Activated T-helper 9 cell treated with anti-CD3 and anti-CD28 coated beads, Interleukin-2, amount 50 U/mL, for 16 hours (primary cell): ENCODE measurements at regions not wholly inside any gene's neighbourhood (a gene's known extent, or its start where the extent isn't known, plus 50 kb on each side); places are given as distances from the start of the nearest gene placed in this dataset.
"Not testable (repeated sequence)": the region's sequence is repeated elsewhere in the genome, so short reads cannot be mapped to it uniquely, and the experiment has no call there.

ENCODE experiments used
- DNase-seq: peaks from one replicate; pipeline ENCODE4 v3.0.0-alpha.2; 2020; ENCODE audit warnings: low read depth

DNA sequence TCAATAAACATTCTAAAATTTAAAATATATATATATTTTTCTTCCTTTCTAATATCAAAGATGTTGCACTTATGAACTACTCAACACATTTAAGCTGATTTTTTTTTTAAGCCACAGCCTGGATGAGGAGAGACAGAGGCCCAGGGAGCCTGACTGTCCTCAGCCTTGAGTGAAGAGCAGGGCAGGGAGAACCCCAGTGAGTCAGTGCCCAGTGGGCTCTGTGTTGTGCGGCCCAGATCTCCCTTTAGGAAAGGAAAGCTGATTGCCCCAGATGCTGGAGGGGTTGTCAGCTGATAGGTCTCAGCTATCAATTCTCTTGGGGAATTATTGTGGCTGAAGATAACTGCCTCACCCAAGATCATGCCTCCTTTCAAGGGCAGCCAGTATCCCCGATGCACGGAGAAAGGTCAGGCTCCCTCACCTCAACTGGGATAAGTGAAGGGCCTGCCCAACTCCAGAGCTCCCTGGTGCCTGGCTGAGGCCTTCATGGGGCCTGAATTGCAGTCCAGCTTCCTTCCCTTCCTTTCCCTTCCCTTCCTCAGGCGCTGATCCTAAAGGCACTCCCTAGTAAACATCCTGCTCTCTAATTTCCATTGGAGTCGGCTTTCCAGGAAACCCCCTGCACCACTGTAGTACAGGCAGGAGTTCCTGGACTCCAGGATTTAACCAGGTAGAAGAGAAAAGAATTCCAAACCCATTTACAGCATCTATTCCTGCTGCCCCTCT, 106.9 kb upstream of the ATL2 start:
- DNase-seq: no peak

DNA sequence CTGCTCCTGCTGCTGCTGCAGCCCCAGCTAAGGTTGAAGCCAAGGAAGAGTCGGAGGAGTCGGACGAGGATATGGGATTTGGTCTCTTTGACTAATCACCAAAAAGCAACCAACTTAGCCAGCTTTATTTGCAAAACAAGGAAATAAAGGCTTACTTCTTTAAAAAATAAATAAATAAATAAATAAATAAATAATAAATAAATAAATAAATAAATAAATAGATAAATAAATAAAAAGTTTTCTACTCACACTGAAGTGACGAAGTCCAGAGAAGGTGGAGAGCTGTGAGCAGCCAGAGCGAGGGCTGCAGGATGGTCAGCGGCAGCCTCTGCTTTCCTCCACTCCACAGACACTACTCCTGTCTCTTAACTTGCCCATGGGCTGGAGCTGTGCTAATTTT, 105.6 kb upstream of the ATL2 start:
- DNase-seq: not testable (repeated sequence)

DNA sequence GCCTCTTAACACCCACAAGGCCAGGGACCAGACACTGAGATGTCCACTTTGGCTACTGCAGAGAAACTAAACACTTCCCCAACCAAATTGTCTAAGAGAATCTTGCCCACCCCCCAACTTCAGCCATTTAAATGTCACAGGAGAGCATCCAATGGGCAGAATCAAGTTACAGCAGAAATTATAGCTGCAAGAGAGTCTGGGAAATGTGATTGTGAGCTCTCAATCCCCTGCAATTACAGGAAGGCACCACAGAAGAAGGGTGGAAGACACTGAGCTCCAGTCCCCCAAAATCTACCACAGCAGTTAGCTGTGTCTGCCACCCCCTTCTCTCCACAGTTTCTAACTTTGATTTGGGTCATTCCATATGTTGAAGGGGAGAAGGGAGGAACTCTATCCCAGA, 103.5 kb upstream of the ATL2 start:
- DNase-seq: no peak

DNA sequence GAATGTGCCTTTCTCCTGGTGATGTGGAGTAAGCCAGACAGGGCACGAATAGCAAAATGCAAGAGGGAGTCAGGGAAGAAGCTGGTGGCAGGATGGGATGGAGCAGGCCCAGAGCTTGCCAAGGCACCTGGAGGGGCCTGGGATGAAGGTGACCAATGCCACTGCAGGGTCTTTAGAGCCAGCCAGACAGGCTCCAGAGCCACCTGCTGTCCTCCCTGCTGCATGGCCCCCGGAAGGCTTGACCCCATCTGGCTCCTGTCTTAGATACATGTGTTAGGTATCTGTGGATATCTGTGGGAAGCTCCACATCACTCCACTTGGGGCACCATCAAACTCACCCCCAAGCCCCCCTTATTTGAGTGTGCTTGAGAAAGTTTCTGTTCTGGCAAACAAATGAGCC, 99.9 kb upstream of the ATL2 start:
- DNase-seq: no peak

DNA sequence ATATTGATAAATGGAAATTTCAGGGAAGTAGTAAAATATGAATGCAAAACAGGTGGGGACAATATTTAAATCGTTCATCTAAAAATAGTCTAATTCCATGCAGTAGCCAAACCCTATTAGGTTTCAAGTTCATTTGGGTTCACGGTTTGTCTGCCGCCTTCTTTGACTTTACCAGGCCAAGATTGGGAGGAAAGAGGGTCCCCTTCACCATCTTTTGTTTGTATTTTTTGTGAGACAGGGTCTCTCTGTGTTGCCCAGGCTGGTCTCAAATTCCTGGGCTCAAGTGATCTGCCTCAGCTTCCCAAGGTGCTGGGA, 98.5 kb upstream of the ATL2 start:
- DNase-seq: no peak

DNA sequence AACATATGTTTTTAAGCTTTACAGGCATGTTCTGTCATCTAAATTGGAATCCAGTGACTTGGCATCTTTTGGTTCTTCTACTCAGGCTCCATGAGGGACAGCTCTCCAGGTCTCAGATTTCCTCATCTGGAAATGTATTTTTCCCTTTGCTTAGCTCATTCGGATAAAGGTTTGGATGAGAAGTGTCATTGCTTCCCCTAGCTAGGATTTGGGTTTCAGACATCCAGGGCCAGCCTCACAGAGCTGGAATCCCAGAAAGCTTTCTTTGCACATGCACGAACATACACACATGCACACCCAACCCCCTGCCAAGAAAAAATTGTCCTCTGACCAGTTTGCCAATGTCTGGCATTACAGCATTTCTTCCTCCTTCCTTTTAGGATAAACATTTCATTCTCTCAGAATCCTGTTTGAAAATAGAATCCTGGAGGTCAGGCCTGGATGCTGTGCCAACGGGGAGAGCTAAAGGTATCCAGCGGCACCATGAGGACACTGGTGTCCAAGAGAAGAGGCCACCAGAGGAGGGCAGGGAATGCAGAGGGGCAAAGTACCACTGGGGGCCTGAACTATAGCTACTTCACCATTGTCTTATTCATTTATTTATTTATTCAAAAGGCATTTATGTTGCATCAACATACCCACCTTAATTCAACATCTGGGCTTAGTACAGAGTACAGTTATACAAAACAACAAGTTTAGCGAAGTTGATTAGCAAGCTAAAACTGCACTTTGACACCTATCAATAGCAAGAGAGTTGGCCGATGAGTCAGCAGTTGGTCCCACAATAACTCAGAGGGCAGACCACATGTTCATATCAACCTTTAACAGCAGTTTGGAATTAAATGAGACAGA, 97.9 kb upstream of the ATL2 start:
- no peak for DNase-seq

DNA sequence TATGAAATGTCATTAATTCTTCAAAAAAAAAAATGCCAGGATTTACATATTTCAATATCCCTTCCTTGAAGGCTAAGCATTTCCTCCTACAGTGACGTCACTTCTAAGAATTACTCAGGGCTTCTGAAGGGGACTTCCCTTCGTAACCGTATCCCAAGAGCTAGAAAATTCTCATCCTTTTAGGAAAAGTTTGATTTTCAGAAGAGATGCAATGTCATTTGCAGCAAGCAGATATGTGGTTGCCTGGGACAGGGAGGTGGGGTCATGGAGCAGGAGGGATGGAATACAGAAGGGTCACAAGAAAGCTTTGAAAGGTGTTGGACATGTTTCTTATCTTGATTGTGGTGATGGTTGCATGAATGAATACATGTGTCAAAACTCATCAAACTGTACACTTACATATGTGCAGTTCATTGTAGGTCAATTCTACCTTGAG, 97.0 kb upstream of the ATL2 start:
- DNase-seq: no peak

DNA sequence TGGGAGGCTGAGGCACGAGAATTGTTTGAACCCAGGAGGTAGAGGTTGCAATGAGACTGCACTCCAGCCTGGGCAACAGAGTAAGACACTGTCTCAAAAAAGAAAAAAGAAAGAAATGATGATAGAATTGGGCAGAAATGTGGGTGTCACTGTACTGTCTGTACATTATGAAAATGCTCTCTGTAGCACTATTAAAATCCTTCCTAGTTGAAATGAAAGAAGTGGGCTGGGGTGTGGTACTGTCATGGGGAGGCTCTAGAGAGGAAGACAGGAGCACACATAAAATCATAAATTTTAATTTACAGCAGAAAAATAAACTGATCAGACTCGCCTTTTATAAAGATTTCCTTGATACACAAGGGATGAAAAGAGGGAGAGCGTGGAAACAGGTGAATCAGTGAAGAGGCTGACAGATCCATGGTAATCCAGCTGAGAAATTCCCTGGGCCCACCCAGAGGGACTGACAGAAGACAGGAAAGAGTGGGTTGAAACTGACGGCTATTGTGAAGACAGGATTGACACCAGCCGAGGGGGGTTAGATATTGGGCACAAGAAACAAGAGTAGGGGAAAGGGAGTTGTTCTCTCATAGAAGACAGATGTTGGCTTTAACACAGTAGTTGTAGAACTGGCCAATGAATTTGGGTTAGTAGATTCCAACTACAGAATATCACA, 96.4 kb upstream of the ATL2 start:
- no peak for DNase-seq

DNA sequence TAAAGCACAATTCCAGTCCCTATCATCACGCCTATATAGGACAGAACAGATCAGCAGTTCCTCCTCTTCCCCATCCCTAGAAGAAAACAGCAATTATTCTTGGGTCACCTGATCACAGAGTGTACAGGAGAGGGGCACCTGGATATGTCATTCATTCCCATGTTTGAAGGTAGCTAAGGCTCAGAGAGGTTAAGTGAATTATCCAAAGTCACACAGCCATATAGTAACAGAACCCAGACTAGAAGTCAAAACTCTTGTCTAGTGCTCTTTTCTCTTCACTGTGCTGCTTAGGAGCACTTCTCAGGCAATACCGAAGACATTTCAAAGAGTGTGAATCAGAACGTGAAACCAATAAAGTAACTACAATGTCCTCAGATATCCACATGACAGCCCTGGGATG, 93.0 kb upstream of the ATL2 start:
- no peak for DNase-seq

DNA sequence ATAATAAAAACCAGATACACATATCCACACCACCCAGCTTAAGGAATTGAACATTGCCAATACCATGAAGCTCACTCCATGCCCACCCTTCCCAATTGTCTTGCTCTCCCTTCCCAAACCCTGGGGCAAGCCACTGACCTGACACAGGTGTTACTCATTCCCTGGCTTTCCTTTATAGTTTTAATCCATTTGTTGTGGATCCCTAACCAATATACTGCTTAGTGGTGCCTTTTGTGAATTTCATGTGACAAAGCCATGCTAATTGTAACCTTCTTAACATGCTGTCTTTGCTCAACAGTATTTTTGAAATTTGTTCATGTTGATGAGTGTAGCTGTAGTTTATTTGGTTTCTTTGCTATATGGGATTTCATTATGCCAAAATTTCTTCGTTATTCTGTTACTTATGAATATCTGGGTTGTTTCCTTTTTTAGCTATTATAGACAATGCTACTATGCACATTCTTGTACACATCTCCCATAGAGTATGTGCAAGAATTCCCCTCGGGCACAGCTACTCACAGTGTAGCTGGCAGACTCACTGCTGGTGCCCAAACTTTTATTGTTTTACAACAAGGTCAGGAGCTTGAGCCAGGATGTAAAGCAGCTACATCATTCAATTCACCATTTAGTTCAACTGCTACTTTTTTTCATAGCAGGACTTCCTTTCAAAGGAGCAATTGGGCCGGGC, 90.8 kb upstream of the ATL2 start:
- DNase-seq: no peak

DNA sequence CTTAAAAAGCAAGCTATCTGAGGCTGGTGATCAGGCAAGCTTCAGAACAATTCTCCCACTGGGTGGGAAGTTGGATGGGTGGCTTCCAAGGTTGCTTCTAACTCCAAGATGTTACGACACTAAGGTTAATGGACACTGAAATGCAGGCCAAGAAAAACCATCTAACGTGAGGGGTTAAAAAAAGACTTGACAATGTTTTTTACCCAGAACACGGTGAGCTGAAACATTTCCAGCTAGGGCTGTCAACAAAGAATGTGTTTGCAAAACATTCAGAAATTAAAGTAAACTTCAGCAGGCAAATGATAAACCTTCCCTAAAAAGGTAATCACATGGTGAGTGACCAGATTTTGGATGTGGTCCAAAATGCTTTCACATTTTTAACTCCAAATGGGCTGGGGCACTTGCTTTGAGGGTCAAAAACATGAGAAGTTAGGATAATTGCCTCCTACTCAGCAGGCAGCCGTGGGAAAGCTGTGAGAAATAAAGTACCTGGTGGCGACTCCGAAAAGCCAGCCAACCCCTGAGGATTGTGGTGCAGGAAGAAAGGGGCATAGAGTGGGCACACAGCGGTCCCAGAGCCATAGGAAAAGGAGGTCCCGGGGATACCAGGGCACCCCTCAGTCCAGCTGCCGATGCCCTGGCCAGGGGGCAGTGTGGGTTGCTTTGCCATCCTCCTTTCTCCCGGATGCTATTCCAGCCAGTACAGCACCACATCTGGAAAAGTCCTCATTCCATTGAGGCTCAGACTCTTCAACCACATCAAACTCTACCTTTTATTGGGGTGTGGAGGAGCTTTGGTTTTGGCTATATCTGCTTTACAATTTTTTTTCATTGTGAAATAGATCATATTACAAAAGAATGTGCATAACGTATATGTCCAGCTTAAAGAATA, 90.0 kb upstream of the ATL2 start:
- DNase-seq: no peak

DNA sequence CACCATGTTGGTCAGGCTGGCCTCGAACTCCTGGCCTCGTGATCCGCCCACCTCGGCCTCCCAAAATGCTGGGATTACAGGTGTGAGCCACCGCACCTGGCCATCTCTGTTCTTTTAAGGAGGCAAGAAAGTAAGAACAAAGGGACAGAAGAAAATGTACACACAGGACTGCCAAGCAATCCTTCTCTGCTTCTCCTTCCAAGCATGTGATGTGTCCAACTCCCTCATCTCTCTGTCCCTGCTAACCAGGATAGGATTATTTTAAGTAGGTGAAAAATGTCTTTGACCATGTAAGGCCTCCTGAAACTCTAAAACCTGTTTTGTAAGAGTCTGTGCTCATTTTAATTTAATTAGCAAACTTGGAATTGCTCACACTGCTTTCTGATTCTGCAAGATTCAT, 89.3 kb upstream of the ATL2 start:
- no peak for DNase-seq

DNA sequence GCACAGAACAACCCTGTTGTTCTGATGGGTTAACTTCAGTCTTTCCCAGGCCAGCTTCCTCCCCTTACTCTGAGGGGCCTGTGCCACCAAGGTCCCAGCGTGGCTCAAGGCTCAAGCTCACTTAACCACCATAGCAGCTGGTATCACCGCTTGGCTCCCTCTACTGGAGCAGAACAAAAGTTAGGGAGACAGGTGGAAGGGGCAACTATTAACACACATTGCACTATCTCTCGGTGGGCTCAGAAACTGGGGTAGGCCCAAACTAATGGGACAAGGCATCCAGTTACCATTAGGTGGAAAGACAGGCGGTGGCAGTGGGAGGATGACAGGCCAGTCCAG, 88.7 kb upstream of the ATL2 start:
- DNase-seq: no peak

DNA sequence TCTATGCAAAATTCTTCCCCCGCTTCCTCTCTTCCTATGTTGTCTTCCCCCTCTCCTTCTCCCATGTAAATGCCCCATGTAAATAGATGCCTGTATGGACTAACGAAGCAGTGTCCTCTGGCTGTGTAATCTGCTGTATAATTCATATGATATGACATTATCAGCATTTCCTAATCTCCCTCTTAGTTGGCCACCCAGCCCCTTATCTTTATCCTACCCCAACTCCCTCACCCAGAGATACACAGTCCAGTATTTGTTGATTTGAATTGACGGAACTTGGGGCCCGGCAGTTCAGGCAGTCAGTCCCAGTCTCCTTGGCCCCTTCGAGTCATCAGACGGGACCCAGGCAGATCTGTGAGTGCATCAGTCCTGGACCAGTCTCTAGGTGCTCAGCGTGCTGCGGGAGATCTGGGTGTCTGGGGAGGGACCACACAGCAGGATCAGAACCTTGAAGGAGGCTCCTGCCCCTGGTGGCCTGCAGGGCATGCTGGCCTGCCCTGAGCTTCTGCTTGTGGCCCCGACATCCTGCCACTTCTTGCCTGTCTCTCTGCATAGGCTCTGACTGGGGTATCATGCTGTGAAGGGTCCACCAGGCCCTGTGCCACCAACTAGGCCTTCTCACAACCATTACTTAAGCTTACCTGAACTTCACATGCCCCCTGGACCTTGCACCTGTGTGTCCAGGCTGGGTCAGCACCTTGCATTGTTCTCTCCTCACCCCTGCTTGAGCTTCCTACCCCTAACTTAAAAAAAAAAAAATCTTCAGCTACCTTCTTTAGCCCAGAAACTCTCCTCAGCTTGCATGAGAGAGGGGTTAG, 88.1 kb upstream of the ATL2 start:
- no peak for DNase-seq

DNA sequence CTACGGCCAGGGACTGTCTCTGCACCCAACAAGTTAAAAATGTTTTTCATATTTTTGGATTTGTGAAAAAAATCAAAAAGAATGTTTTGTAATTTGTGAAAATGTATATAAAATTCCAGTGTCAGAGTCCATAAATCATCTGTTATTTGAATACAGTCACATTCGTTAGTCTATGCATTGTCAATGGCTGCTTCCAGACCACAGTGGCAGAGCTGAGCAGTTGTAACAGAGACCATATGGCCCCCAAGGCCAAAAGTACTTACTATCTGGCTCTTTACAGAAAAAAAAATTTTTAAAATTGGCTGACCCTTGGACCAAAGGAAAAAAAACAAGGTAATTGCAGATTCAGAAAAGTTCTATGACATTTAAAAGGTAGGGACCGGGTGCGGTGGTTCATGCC, 86.7 kb upstream of the ATL2 start:
- no peak for DNase-seq

DNA sequence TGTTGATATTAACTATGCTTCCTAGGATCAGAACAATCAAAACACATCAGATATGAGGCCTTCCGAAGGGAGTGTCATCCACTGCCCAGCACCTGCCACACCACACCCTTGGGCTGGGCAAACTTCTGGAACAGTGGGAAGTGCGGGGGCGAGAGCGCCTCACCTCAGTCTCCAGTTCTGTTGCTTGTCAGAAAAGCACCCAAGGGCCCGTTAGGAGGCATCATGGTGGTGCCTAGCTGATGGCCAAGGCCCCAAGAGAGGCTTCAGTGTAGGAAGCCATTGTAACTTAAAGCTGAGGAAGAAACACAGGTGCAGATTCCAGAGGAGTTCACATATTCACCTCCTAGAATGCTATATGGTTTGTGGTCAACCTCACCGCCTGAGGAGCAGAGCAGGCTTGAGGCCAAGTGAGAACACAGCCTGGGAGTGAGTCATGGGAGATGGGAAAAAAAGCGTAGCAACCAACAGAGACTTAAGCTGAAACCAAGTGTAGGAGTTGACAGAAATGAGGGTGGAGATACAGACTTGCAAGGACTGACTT, 85.1 kb upstream of the ATL2 start:
- no peak for DNase-seq

DNA sequence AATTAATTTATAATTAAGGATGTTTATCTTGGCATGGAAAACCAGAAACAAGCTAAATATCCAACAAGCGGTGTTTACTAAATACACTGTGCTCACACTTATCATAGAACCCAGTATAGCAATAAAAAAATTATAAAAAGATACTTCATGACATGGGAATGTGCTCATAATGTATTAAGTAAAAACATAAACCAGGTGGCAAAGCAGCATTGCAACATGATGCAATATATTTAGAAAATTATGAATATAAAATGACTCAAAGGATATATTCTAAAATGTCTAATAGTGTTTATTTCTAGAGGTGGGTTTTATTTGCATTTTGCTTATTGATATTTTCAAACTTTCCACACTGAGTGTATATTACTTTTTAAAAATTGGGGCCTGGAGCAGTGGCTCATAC, 84.4 kb upstream of the ATL2 start:
- DNase-seq: no peak

DNA sequence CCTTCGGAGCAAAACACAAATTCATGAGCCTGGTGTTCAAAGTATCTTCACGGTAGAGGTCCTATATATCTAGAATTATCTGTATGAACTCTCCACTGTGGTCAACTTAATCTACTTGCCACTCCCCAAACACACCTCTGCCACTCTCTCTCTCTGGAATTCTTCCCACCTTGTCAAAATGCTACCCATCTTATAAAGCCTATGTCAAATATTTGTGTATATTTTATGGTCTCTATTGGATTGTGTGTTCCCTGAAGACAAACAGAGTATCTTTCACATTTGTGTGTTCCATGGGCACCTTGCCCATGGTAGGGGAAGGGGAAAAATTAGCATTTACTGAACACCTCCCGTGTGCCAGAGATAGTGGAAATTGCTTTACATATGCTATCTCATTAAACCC, 83.2 kb upstream of the ATL2 start:
- DNase-seq: no peak

DNA sequence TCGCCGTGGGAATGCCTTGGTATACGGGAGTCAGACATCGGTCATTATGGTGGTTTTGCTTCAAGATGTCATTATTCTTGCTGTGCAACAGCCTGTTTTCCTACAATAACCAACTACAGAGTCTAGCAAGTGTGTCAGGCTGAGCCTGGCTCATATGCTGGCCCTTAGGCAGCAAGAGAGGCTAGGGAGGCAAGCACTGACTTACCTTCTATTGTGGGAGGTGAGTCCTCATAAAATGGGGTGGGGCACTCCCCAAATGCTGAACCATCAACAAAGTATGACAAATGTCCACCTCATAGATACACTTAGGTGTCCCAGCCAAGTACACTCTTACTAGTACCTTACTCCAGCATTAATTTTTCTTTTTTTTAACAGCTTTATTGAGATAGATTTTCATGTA, 77.0 kb upstream of the ATL2 start:
- no peak for DNase-seq

DNA sequence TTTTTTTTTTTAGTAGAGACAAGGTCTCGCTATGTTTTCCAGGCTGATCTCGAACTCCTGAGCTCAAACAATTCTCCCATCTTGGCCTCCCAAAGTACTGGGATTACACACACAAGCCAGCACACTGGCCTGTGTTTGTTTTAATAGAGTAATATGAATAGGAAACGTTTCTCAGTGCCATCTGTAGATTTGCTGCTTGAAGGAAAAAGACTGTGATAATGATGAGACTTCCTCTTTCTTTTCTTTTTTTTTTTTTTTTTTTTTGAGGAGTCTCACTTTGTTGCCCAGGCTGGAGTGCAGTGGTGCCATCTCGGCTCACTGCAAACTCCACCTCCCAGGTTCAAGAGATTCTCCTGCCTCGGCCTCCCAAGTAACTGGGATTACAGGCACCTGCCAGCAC, 74.7 kb upstream of the ATL2 start:
- DNase-seq: not testable (repeated sequence)

DNA sequence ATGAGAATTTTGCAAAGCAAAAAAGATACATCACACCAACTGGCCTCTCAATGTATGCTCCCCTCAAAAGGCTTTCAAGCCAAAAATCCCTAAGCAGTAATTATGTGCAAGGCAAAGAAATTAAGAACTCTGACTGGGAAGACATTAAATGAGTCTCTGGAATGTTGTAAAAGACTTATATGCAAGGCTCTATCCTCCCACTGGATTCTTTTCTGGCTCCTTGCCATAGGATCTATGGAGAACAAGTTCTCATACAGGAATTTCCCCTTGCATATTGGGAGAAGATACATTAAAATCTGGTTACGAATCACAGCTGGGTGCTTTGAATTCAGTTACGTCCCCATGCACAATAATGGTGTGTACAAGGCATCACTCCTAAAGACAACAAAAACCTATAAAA, 73.4 kb upstream of the ATL2 start:
- DNase-seq: no peak
